Activated naive CD4-positive, alpha-beta T cell treated with anti-CD3 and anti-CD28 coated beads, Interleukin-2, amount 10 ng/mL, durations not matched to agents 7 days and 5 days (primary cell): ENCODE measurements at regions not wholly inside any gene's neighbourhood (a gene's known extent, or its start where the extent isn't known, plus 50 kb on each side); places are given as distances from the start of the nearest gene placed in this dataset.

Experiments
- CTCF ChIA-PET: fragments of 350-600 bp; sonication (Branson Sonifier 250); formaldehyde crosslinking; loops from one replicate; lab custom pipeline; 2021; ENCODE audit warnings: antibody characterized with exemption; lab: Charles Lee
- DNase-seq: peaks from one replicate; pipeline ENCODE4 v3.0.0-alpha.2; 2020
- H3K27ac Mint-ChIP-seq: one replicate; pipeline ENCODE4 v1.8.0; 2021; ENCODE audit warnings: mild to moderate bottlenecking, moderate library complexity, mixed read lengths
- H3K27me3 Mint-ChIP-seq: one replicate; pipeline ENCODE4 v1.8.0; 2021; ENCODE audit warnings: mild to moderate bottlenecking, mixed read lengths
- H3K36me3 Mint-ChIP-seq: one replicate; pipeline ENCODE4 v1.8.0; 2021; ENCODE audit warnings: mixed read lengths
- H3K4me1 Mint-ChIP-seq: one replicate; pipeline ENCODE4 v1.8.0; 2021; ENCODE audit warnings: mixed read lengths
- H3K4me3 Mint-ChIP-seq: one replicate; pipeline ENCODE4 v1.8.0; 2021; ENCODE audit warnings: mild to moderate bottlenecking, moderate library complexity, mixed read lengths
- H3K9me3 Mint-ChIP-seq: one replicate; pipeline ENCODE4 v1.8.0; 2021; ENCODE audit warnings: mixed read lengths

GRCh38 chr3:161576714-161577510 lies 80.3 kb downstream of the OTOL1 start:
- CTCF ChIA-PET: no interaction called here
- Mint-ChIP-seq H3K4me1 (no peaks in the 10 kb centered on the region), H3K27ac (no peak overlapping the region), H3K9me3 (no peaks in the 10 kb centered on the region), H3K4me3 (no peak overlapping the region), H3K36me3 (no peaks in the 10 kb centered on the region), H3K27me3 (no peaks in the 10 kb centered on the region)
- no peak for DNase-seq

- no peak for DNase-seq
- CTCF ChIA-PET: no interaction called here
- no peaks in the 10 kb centered on the region for H3K9me3 Mint-ChIP-seq
- H3K27me3 Mint-ChIP-seq: no peaks in the 10 kb centered on the region
- H3K4me3 Mint-ChIP-seq: no peak overlapping the region
- H3K4me1 Mint-ChIP-seq: no peaks in the 10 kb centered on the region
- H3K36me3 Mint-ChIP-seq: no peaks in the 10 kb centered on the region
- no peak overlapping the region for H3K27ac Mint-ChIP-seq
These were observed 81.1 kb downstream of the OTOL1 start for GRCh38 chr3:161577662-161578061.

- Mint-ChIP-seq H3K4me3 (no peak overlapping the region), H3K4me1 (no peaks in the 10 kb centered on the region), H3K9me3 (no peaks in the 10 kb centered on the region), H3K27ac (no peak overlapping the region), H3K36me3 (no peaks in the 10 kb centered on the region), H3K27me3 (no peaks in the 10 kb centered on the region)
- CTCF ChIA-PET: no interaction called here
- DNase-seq: no peak
These were observed 83.0 kb downstream of the OTOL1 start for GRCh38 chr3:161579395-161580126.

GRCh38 chr3:161585922-161586321 lies 89.3 kb downstream of the OTOL1 start:
- H3K27ac Mint-ChIP-seq: no peak overlapping the region
- CTCF ChIA-PET: no interaction called here
- no peaks in the 10 kb centered on the region for H3K36me3 Mint-ChIP-seq
- no peaks in the 10 kb centered on the region for H3K9me3 Mint-ChIP-seq
- no peak overlapping the region for H3K4me3 Mint-ChIP-seq
- H3K4me1 Mint-ChIP-seq: no peaks in the 10 kb centered on the region
- no peak for DNase-seq
- H3K27me3 Mint-ChIP-seq: no peaks in the 10 kb centered on the region

GRCh38 chr3:161586556-161587235 lies 90.1 kb downstream of the OTOL1 start:
- H3K4me3 Mint-ChIP-seq: no peak overlapping the region
- H3K27ac Mint-ChIP-seq: no peak overlapping the region
- H3K36me3 Mint-ChIP-seq: no peaks in the 10 kb centered on the region
- peaks cover 4% of the 10 kb centered on the region for H3K9me3 Mint-ChIP-seq
- CTCF ChIA-PET: no interaction called here
- H3K27me3 Mint-ChIP-seq: no peaks in the 10 kb centered on the region
- no peaks in the 10 kb centered on the region for H3K4me1 Mint-ChIP-seq
- DNase-seq: no peak

GRCh38 chr3:161598639-161599038 lies 102.0 kb downstream of the OTOL1 start:
- CTCF ChIA-PET: no interaction called here
- Mint-ChIP-seq H3K4me3 (no peak overlapping the region), H3K27ac (no peak overlapping the region), H3K36me3 (no peaks in the 10 kb centered on the region), H3K4me1 (no peaks in the 10 kb centered on the region), H3K9me3 (no peaks in the 10 kb centered on the region), H3K27me3 (no peaks in the 10 kb centered on the region)
- DNase-seq: no peak

GRCh38 chr3:161599697-161600096 lies 103.1 kb downstream of the OTOL1 start:
- no peak for DNase-seq
- no peaks in the 10 kb centered on the region for H3K4me1 Mint-ChIP-seq

GRCh38 chr3:161600173-161600572 lies 103.6 kb downstream of the OTOL1 start:
- no peaks in the 10 kb centered on the region for H3K9me3 Mint-ChIP-seq
- DNase-seq: no peak
- H3K27ac Mint-ChIP-seq: no peak overlapping the region
- no peaks in the 10 kb centered on the region for H3K27me3 Mint-ChIP-seq
- no peaks in the 10 kb centered on the region for H3K4me1 Mint-ChIP-seq
- H3K36me3 Mint-ChIP-seq: no peaks in the 10 kb centered on the region
- no peak overlapping the region for H3K4me3 Mint-ChIP-seq
- CTCF ChIA-PET: no interaction called here

More at GRCh38 chr3:161599697-161600096, 103.1 kb downstream of the OTOL1 start:
- Mint-ChIP-seq H3K27me3 (no peaks in the 10 kb centered on the region), H3K4me3 (no peak overlapping the region), H3K36me3 (no peaks in the 10 kb centered on the region), H3K9me3 (no peaks in the 10 kb centered on the region), H3K27ac (no peak overlapping the region)
- CTCF ChIA-PET: no interaction called here

- Mint-ChIP-seq H3K4me1 (no peaks in the 10 kb centered on the region), H3K27me3 (no peaks in the 10 kb centered on the region), H3K4me3 (no peak overlapping the region), H3K36me3 (no peaks in the 10 kb centered on the region), H3K27ac (no peak overlapping the region), H3K9me3 (no peaks in the 10 kb centered on the region)
- no peak for DNase-seq
- CTCF ChIA-PET: no interaction called here
These were observed 105.9 kb downstream of the OTOL1 start for GRCh38 chr3:161602475-161602874.

GRCh38 chr3:161602918-161603317 lies 106.3 kb downstream of the OTOL1 start:
- H3K27me3 Mint-ChIP-seq: no peaks in the 10 kb centered on the region
- CTCF ChIA-PET: no interaction called here
- H3K36me3 Mint-ChIP-seq: no peaks in the 10 kb centered on the region
- no peaks in the 10 kb centered on the region for H3K9me3 Mint-ChIP-seq
- no peak overlapping the region for H3K27ac Mint-ChIP-seq
- H3K4me3 Mint-ChIP-seq: no peak overlapping the region
- H3K4me1 Mint-ChIP-seq: no peaks in the 10 kb centered on the region
- DNase-seq: no peak

GRCh38 chr3:161607056-161607455 lies 110.4 kb downstream of the OTOL1 start:
- no peaks in the 10 kb centered on the region for H3K36me3 Mint-ChIP-seq
- DNase-seq: no peak
- H3K4me3 Mint-ChIP-seq: no peak overlapping the region
- H3K9me3 Mint-ChIP-seq: no peaks in the 10 kb centered on the region
- no peak overlapping the region for H3K27ac Mint-ChIP-seq
- no peaks in the 10 kb centered on the region for H3K27me3 Mint-ChIP-seq
- no peaks in the 10 kb centered on the region for H3K4me1 Mint-ChIP-seq
- CTCF ChIA-PET: no interaction called here

- Mint-ChIP-seq H3K36me3 (no peaks in the 10 kb centered on the region), H3K4me3 (no peak overlapping the region), H3K4me1 (no peaks in the 10 kb centered on the region), H3K27ac (no peak overlapping the region), H3K9me3 (no peaks in the 10 kb centered on the region), H3K27me3 (no peaks in the 10 kb centered on the region)
- CTCF ChIA-PET: no interaction called here
- DNase-seq: no peak
These were observed 122.7 kb downstream of the OTOL1 start for GRCh38 chr3:161619351-161619750.

GRCh38 chr3:161630794-161631193 lies 134.2 kb downstream of the OTOL1 start:
- Mint-ChIP-seq H3K9me3 (no peaks in the 10 kb centered on the region), H3K4me1 (no peaks in the 10 kb centered on the region), H3K27ac (no peak overlapping the region), H3K4me3 (no peak overlapping the region), H3K36me3 (no peaks in the 10 kb centered on the region), H3K27me3 (no peaks in the 10 kb centered on the region)
- CTCF ChIA-PET: no interaction called here
- no peak for DNase-seq

- no peak overlapping the region for H3K27ac Mint-ChIP-seq
- H3K36me3 Mint-ChIP-seq: no peaks in the 10 kb centered on the region
- no peaks in the 10 kb centered on the region for H3K9me3 Mint-ChIP-seq
- H3K4me3 Mint-ChIP-seq: no peak overlapping the region
- H3K4me1 Mint-ChIP-seq: no peaks in the 10 kb centered on the region
- CTCF ChIA-PET: no interaction called here
- no peaks in the 10 kb centered on the region for H3K27me3 Mint-ChIP-seq
- no peak for DNase-seq
These were observed 134.9 kb downstream of the OTOL1 start for GRCh38 chr3:161631536-161631935.

GRCh38 chr3:161637559-161637958 lies 141.0 kb downstream of the OTOL1 start:
- Mint-ChIP-seq H3K9me3 (no peaks in the 10 kb centered on the region), H3K36me3 (no peaks in the 10 kb centered on the region), H3K4me3 (no peak overlapping the region), H3K4me1 (no peaks in the 10 kb centered on the region), H3K27ac (no peak overlapping the region), H3K27me3 (no peaks in the 10 kb centered on the region)
- CTCF ChIA-PET: no interaction called here
- no peak for DNase-seq
